ENCODE measurements at regions not wholly inside any gene's neighbourhood (a gene's known extent, or its start where the extent isn't known, plus 50 kb on each side); places are given as distances from the start of the nearest gene placed in this dataset.

DNA sequence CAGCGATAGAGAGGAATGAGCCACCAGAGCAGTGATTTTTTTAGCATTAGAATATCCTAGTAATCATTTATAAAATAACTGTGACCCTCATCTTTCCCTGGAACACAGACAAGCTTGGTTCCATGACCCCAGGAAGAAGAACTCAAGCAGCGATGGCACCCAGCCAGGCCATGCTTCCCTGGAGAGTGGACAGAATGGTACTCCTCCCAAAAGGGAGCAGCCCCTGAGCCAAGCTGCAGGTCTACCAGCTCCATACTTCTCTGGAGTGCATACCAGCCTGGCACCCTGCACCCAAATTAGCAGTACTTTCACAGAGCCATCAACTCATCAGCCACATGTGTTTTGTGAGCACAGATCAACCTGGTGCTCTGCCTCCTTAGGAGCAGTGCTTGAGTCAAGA is 310.9 kb upstream of the PCDH10 start:
- POLR2A ChIA-PET (ENCODE audit: unreplicated experiment) = no interaction called here
- intact Hi-C loops (cut with micrococcal nuclease) = no loop called here

GRCh38 chr4:132839070-132839469 is 310.0 kb upstream of the PCDH10 start:
- no TSS peak for BruUV-seq (replicated peaks)
- CTCF ChIA-PET = no interaction called here
- POLR2A ChIA-PET (ENCODE audit: unreplicated experiment) = no interaction called here
- Histone ChIP-seq H3K27me3 (ENCODE audit: low read length) (no peaks in the 10 kb centered on the region), H3K4me3 (ENCODE audit: low read length) (no peak overlapping the region), H3K79me2 (ENCODE audit: low read length) (no peaks in the 10 kb centered on the region), H2AFZ (ENCODE audit: low read length) (no peak overlapping the region), H3K4me2 (ENCODE audit: low read length) (no peak overlapping the region), H3K9ac (ENCODE audit: low read length) (no peak overlapping the region), H3K4me1 (ENCODE audit: insufficient read depth, low read length) (no peaks in the 10 kb centered on the region), H3K9me2 (replicated peaks; ENCODE audit: low read length) (no peaks in the 10 kb centered on the region), H3F3A (ENCODE audit: low read length, unreplicated experiment) (no peaks in the 10 kb centered on the region), H3K9me3 (ENCODE audit: low read length) (0 out of 2 replicates have a peak, but pooled peaks cover 13% of the 10 kb centered on the region), H3K27ac (ENCODE audit: low read length) (no peak overlapping the region), H3K36me3 (ENCODE audit: low read depth, low read length) (no peaks in the 10 kb centered on the region), H4K20me1 (ENCODE audit: low read length) (no peaks in the 10 kb centered on the region)
- intact Hi-C loops (cut with micrococcal nuclease) = no loop called here
- no peak for ATAC-seq
- DNase-seq = no peak
- TF ChIP-seq CTCF (conservative IDR thresholded peaks at IDR 0.05; ENCODE audit: low read depth, low read length) (no peak), EZH2 (IDR thresholded peaks at IDR 0.05; ENCODE audit: low read length, unreplicated experiment) (no peak), EZH2phosphoT487 (IDR thresholded peaks at IDR 0.05; ENCODE audit: borderline replicate concordance, low read length) (no peak)

More for the DNA sequence above, 310.9 kb upstream of the PCDH10 start:
- Histone ChIP-seq H3K9me2 (replicated peaks; ENCODE audit: low read length) (no peaks in the 10 kb centered on the region), H3K4me2 (ENCODE audit: low read length) (no peak overlapping the region), H2AFZ (ENCODE audit: low read length) (no peak overlapping the region), H3F3A (ENCODE audit: low read length, unreplicated experiment) (no peaks in the 10 kb centered on the region), H3K4me3 (ENCODE audit: low read length) (no peak overlapping the region), H4K20me1 (ENCODE audit: low read length) (no peaks in the 10 kb centered on the region), H3K27ac (ENCODE audit: low read length) (no peak overlapping the region), H3K36me3 (ENCODE audit: low read depth, low read length) (no peaks in the 10 kb centered on the region), H3K79me2 (ENCODE audit: low read length) (no peaks in the 10 kb centered on the region), H3K9ac (ENCODE audit: low read length) (no peak overlapping the region), H3K9me3 (ENCODE audit: low read length) (0 out of 2 replicates have a peak, but pooled peaks cover 13% of the 10 kb centered on the region), H3K27me3 (ENCODE audit: low read length) (no peaks in the 10 kb centered on the region), H3K4me1 (ENCODE audit: insufficient read depth, low read length) (no peaks in the 10 kb centered on the region)
- DNase-seq (no peak), ATAC-seq (no peak)
- TF ChIP-seq EZH2phosphoT487 (IDR thresholded peaks at IDR 0.05; ENCODE audit: borderline replicate concordance, low read length) (no peak), CTCF (conservative IDR thresholded peaks at IDR 0.05; ENCODE audit: low read depth, low read length) (no peak), EZH2 (IDR thresholded peaks at IDR 0.05; ENCODE audit: low read length, unreplicated experiment) (no peak)
- CTCF ChIA-PET = no interaction called here
- no TSS peak for BruUV-seq (replicated peaks)

- Histone ChIP-seq H3F3A (ENCODE audit: low read length, unreplicated experiment) (no peaks in the 10 kb centered on the region), H3K79me2 (ENCODE audit: low read length) (no peaks in the 10 kb centered on the region), H3K9ac (ENCODE audit: low read length) (no peak overlapping the region), H4K20me1 (ENCODE audit: low read length) (no peaks in the 10 kb centered on the region), H3K9me3 (ENCODE audit: low read length) (no peaks in the 10 kb centered on the region), H3K4me3 (ENCODE audit: low read length) (no peak overlapping the region), H3K36me3 (ENCODE audit: low read depth, low read length) (no peaks in the 10 kb centered on the region), H3K27ac (ENCODE audit: low read length) (no peak overlapping the region), H3K27me3 (ENCODE audit: low read length) (no peaks in the 10 kb centered on the region), H3K9me2 (replicated peaks; ENCODE audit: low read length) (no peaks in the 10 kb centered on the region), H3K4me1 (ENCODE audit: insufficient read depth, low read length) (no peaks in the 10 kb centered on the region), H2AFZ (ENCODE audit: low read length) (no peak overlapping the region), H3K4me2 (ENCODE audit: low read length) (no peak overlapping the region)
- ATAC-seq = no peak
- no peak for DNase-seq
- intact Hi-C loops (cut with micrococcal nuclease) = no loop called here
- ChIA-PET CTCF (no interaction called here), POLR2A (ENCODE audit: unreplicated experiment) (no interaction called here)
- no TSS peak for BruUV-seq (replicated peaks)
- TF ChIP-seq EZH2phosphoT487 (IDR thresholded peaks at IDR 0.05; ENCODE audit: borderline replicate concordance, low read length) (no peak), CTCF (conservative IDR thresholded peaks at IDR 0.05; ENCODE audit: low read depth, low read length) (no peak), EZH2 (IDR thresholded peaks at IDR 0.05; ENCODE audit: low read length, unreplicated experiment) (no peak)
These were observed 289.2 kb upstream of the PCDH10 start for GRCh38 chr4:132859929-132860328.
